Panc1 (cell line): ENCODE measurements at regions not wholly inside any gene's neighbourhood (a gene's known extent, or its start where the extent isn't known, plus 50 kb on each side); places are given as distances from the start of the nearest gene placed in this dataset.

Experiments used
- CTCF ChIP-seq: fragments of 450-650 bp; IDR thresholded peaks from 2 replicates; pipeline ENCODE4 v1.5.1; 2017; ENCODE audit warnings: mild to moderate bottlenecking
- POLR2AphosphoS5 ChIP-seq: IDR thresholded peaks from 2 replicates; pipeline ENCODE4 v1.6.1; 2012; ENCODE audit warnings: mild to moderate bottlenecking, low read depth, low read length, moderate library complexity
- SIN3A ChIP-seq: IDR thresholded peaks from 2 replicates; pipeline ENCODE4 v1.6.1; 2012; ENCODE audit warnings: low read depth, mild to moderate bottlenecking, low read length, moderate library complexity, borderline replicate concordance; ENCODE audit not compliant: insufficient read depth
- TCF7L2 ChIP-seq: IDR thresholded peaks from 2 replicates; pipeline ENCODE4 v1.6.1; 2011; ENCODE audit warnings: mild to moderate bottlenecking, low read depth, low read length, inconsistent platforms
- TF ChIP-seq, protein P1 (sequence below), 2 experiments: IDR thresholded peaks; 2 replicates each; pipeline ENCODE4 v1.6.1; 2011 to 2012; ENCODE audit warnings: low read depth in 2 of 2, control low read depth in 1 of 2, low read length in 1 of 2, mild to moderate bottlenecking in 1 of 2, moderate library complexity in 1 of 2; ENCODE audit not compliant: insufficient read depth in 1 of 2

DNA sequence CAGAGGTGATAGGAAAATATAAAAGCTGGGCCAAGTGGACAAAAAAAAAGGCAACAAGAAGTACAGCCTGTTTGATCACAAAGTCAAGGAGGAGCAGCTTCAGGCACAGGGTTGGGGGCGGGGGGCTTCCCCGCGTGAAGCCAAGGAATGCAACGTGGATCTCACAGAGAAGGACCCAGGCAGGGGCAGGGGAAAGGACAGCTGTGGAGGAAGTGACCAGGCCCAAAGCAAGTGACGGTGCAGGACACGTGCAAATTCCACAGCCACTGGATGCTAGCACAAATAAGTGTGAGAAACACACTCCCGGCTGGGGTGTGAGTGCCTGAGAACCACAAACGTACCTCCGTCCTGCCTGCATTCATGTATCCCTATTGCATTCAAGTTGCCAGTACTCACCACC is 77.7 kb upstream of the DSCAM start:
- TF ChIP-seq POLR2AphosphoS5: no peak
- no peak for TF ChIP-seq CTCF
- TF ChIP-seq, protein P1, sequence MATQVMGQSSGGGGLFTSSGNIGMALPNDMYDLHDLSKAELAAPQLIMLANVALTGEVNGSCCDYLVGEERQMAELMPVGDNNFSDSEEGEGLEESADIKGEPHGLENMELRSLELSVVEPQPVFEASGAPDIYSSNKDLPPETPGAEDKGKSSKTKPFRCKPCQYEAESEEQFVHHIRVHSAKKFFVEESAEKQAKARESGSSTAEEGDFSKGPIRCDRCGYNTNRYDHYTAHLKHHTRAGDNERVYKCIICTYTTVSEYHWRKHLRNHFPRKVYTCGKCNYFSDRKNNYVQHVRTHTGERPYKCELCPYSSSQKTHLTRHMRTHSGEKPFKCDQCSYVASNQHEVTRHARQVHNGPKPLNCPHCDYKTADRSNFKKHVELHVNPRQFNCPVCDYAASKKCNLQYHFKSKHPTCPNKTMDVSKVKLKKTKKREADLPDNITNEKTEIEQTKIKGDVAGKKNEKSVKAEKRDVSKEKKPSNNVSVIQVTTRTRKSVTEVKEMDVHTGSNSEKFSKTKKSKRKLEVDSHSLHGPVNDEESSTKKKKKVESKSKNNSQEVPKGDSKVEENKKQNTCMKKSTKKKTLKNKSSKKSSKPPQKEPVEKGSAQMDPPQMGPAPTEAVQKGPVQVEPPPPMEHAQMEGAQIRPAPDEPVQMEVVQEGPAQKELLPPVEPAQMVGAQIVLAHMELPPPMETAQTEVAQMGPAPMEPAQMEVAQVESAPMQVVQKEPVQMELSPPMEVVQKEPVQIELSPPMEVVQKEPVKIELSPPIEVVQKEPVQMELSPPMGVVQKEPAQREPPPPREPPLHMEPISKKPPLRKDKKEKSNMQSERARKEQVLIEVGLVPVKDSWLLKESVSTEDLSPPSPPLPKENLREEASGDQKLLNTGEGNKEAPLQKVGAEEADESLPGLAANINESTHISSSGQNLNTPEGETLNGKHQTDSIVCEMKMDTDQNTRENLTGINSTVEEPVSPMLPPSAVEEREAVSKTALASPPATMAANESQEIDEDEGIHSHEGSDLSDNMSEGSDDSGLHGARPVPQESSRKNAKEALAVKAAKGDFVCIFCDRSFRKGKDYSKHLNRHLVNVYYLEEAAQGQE (IDR thresholded peaks at IDR 0.05; ENCODE audit: insufficient read depth in 1 of 2, low read depth in 2 of 2, low read length in 1 of 2): no peak
- no peak for TF ChIP-seq TCF7L2
- no peak for TF ChIP-seq SIN3A
